Ascending aorta (tissue), 2 donors: ENCODE measurements at regions not wholly inside any gene's neighbourhood (a gene's known extent, or its start where the extent isn't known, plus 50 kb on each side); places are given as distances from the start of the nearest gene placed in this dataset.

Experiments used
- DNase-seq, 2 donors: peaks; one replicate each; pipeline ENCODE4 v3.0.0-alpha.2; 2019; ENCODE audit warnings: low spot score in 2 of 2
- H3K27ac ChIP-seq, 2 donors: fragments of 200-600 bp; sonication (generic); one replicate each; pipeline ENCODE4 v1.5.1; 2016 to 2017; ENCODE audit warnings: mild to moderate bottlenecking in 1 of 2
- H3K27me3 ChIP-seq: fragments of 200-600 bp; sonication (generic); one replicate; pipeline ENCODE4 v1.5.1; 2017
- H3K36me3 ChIP-seq, 2 donors: fragments of 200-600 bp; sonication (generic); one replicate each; pipeline ENCODE4 v1.5.1; 2016
- H3K4me1 ChIP-seq, 2 donors: fragments of 200-600 bp; sonication (generic); one replicate each; pipeline ENCODE4 v1.5.1; 2016 to 2017; ENCODE audit warnings: mild to moderate bottlenecking in 1 of 2
- H3K4me3 ChIP-seq, 2 donors: fragments of 200-600 bp; sonication (generic); one replicate each; pipeline ENCODE4 v1.5.1; 2016 to 2017; ENCODE audit warnings: mild to moderate bottlenecking in 1 of 2
- H3K9me3 ChIP-seq, 2 donors: fragments of 200-600 bp; sonication (generic); one replicate each; pipeline ENCODE4 v1.5.1; 2016
- intact Hi-C: fragments of 100-400 bp; cut with DNase I; formaldehyde crosslinking; loops from one replicate; pipeline ENCODE4 v1.15.1; 2023
- TF ChIP-seq, protein P1 (sequence below), 3 experiments: fragments of 200-600 bp in 2 of 3; fragments of 450-650 bp in 1 of 3; sonication (generic) in 2 of 3; IDR thresholded peaks; one replicate each; pipeline ENCODE4 v1.5.1; 2016 to 2019; ENCODE audit warnings: antibody characterized with exemption in 3 of 3, mild to moderate bottlenecking in 1 of 3, moderate library complexity in 1 of 3

- intact Hi-C loops, result no loop called here
Measured at GRCh38 chr7:52540041-52540440, 495.4 kb upstream of the POM121L12 start.

GRCh38 chr7:52539414-52539813, 496.0 kb upstream of the POM121L12 start:
- Histone ChIP-seq H3K27me3 (no peaks in the 10 kb centered on the region), H3K4me1 (no peaks in the 10 kb centered on the region)
- TF ChIP-seq, protein P1, sequence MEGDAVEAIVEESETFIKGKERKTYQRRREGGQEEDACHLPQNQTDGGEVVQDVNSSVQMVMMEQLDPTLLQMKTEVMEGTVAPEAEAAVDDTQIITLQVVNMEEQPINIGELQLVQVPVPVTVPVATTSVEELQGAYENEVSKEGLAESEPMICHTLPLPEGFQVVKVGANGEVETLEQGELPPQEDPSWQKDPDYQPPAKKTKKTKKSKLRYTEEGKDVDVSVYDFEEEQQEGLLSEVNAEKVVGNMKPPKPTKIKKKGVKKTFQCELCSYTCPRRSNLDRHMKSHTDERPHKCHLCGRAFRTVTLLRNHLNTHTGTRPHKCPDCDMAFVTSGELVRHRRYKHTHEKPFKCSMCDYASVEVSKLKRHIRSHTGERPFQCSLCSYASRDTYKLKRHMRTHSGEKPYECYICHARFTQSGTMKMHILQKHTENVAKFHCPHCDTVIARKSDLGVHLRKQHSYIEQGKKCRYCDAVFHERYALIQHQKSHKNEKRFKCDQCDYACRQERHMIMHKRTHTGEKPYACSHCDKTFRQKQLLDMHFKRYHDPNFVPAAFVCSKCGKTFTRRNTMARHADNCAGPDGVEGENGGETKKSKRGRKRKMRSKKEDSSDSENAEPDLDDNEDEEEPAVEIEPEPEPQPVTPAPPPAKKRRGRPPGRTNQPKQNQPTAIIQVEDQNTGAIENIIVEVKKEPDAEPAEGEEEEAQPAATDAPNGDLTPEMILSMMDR (IDR thresholded peaks at IDR 0.05), result no peak

More at GRCh38 chr7:52540041-52540440, 495.4 kb upstream of the POM121L12 start:
- no peak for DNase-seq
- Histone ChIP-seq H3K9me3 (no peaks in the 10 kb centered on the region), H3K27ac (no peak overlapping the region), H3K36me3 (no peaks in the 10 kb centered on the region), H3K4me3 (no peak overlapping the region), H3K27me3 (no peaks in the 10 kb centered on the region), H3K4me1 (no peaks in the 10 kb centered on the region)
- TF ChIP-seq, protein P1 (IDR thresholded peaks at IDR 0.05), result no peak

DNA sequence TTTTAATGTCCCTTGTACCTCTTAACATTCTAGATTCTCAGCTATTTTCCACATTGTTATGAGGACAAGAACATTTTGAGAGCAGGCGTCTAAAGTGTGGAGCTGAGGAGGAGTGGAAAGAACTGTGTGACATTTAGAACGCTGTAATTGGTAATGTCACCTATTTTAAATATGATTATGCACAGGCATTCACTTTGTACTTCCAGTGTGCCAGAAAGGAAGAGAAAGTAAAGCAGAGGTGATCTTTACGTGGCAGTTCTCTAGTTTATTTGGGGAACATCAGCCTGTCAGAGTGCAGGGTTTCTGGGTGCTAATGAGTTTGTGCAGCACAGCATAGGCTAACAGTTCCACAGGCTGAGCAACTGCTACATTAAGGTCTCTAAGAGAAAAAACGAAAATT, 498.4 kb upstream of the POM121L12 start:
- intact Hi-C loops, result no loop called here
- Histone ChIP-seq H3K36me3 (no peaks in the 10 kb centered on the region), H3K27ac (no peak overlapping the region), H3K27me3 (no peaks in the 10 kb centered on the region), H3K4me3 (no peak overlapping the region), H3K4me1 (no peaks in the 10 kb centered on the region), H3K9me3 (no peaks in the 10 kb centered on the region)
- TF ChIP-seq, protein P1 (IDR thresholded peaks at IDR 0.05), result no peak
- no peak for DNase-seq

More at GRCh38 chr7:52539414-52539813, 496.0 kb upstream of the POM121L12 start:
- Histone ChIP-seq H3K27ac (no peak overlapping the region), H3K9me3 (no peaks in the 10 kb centered on the region), H3K36me3 (no peaks in the 10 kb centered on the region), H3K4me3 (no peak overlapping the region)
- intact Hi-C loops, result no loop called here
- DNase-seq, result no peak

- H3K27ac ChIP-seq, result no peak overlapping the region
- no peaks in the 10 kb centered on the region for H3K27me3 ChIP-seq
- H3K4me3 ChIP-seq, result no peak overlapping the region
- TF ChIP-seq, protein P1 (IDR thresholded peaks at IDR 0.05), result no peak
- DNase-seq, result no peak
- no peaks in the 10 kb centered on the region for H3K4me1 ChIP-seq
- no peaks in the 10 kb centered on the region for H3K36me3 ChIP-seq
- intact Hi-C loops, result no loop called here
- H3K9me3 ChIP-seq, result no peaks in the 10 kb centered on the region
Measured at GRCh38 chr7:52525772-52526341, 509.6 kb upstream of the POM121L12 start.

DNA sequence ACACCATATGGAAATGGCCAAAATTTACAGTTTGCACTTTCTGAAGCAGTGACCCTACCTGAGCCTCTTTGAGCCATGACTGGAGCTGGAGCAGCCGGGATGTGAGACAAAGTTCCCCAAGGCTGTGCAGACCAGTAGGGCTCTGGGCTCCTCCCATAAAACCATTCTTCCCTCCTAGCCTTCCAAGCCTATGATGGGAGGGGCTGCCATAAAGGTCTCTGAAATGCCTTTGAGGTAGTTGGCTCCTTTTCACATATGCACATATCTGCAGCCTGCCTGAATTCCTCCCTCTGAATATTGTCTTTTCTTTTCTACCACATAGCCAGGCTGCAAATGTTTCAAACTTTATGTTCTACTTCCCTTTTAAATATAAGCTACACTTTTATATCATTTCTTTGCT, 516.6 kb upstream of the POM121L12 start:
- Histone ChIP-seq H3K4me1 (no peaks in the 10 kb centered on the region), H3K36me3 (no peaks in the 10 kb centered on the region), H3K27me3 (no peaks in the 10 kb centered on the region), H3K27ac (no peak overlapping the region), H3K9me3 (no peaks in the 10 kb centered on the region), H3K4me3 (no peak overlapping the region)
- TF ChIP-seq, protein P1 (IDR thresholded peaks at IDR 0.05), result no peak
- DNase-seq, result no peak
- intact Hi-C loops, result no loop called here

DNA sequence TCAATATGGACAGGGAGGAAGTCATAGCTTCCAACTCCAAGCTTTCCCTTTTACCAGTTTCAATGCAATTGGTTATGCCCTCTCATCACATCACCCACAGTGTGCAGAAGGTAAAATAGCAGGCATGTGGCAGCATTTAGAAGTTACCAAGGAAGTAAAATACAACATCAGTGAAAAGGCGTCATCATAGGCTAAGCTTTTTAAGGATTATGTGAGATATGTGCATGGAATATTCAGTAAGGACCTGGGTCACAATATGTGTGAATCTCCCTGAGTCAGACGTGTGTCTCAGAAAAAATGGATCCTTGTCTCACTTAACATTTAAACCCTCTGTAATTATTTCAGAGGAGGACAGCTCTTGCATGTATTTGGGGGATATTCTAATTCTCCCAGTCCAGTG, 522.8 kb upstream of the POM121L12 start:
- intact Hi-C loops, result no loop called here
- TF ChIP-seq, protein P1 (IDR thresholded peaks at IDR 0.05), result no peak
- no peak for DNase-seq
- H3K9me3 ChIP-seq, result no peaks in the 10 kb centered on the region
- no peaks in the 10 kb centered on the region for H3K4me1 ChIP-seq
- H3K27me3 ChIP-seq, result no peaks in the 10 kb centered on the region
- H3K36me3 ChIP-seq, result no peaks in the 10 kb centered on the region
- H3K27ac ChIP-seq, result no peak overlapping the region
- H3K4me3 ChIP-seq, result no peak overlapping the region
